Fibroblast of mammary gland (primary cell): ENCODE measurements at regions not wholly inside any gene's neighbourhood (a gene's known extent, or its start where the extent isn't known, plus 50 kb on each side); places are given as distances from the start of the nearest gene placed in this dataset.
A peak's percentile ranks its signal among the peaks of the same experiment; 100 is the strongest.

Experiments
- DNase-seq: peaks from one replicate; pipeline ENCODE4 v3.0.0-alpha.2; 2010; ENCODE audit warnings: low read depth
- H3K4me3 ChIP-seq: 2 replicates; pipeline ENCODE4 v1.5.1; 2011; ENCODE audit warnings: low read depth, mild to moderate bottlenecking, low read length, moderate library complexity; ENCODE audit not compliant: control insufficient read depth
- TF ChIP-seq, protein P1 (sequence below): conservative IDR thresholded peaks from 2 replicates; pipeline ENCODE4 v1.5.1; 2011; ENCODE audit warnings: low read depth, low read length, inconsistent platforms; ENCODE audit not compliant: control insufficient read depth, insufficient read depth

GRCh38 chr17:77001487-77001886, 133.3 kb downstream of the MGAT5B start:
- TF ChIP-seq, protein P1, sequence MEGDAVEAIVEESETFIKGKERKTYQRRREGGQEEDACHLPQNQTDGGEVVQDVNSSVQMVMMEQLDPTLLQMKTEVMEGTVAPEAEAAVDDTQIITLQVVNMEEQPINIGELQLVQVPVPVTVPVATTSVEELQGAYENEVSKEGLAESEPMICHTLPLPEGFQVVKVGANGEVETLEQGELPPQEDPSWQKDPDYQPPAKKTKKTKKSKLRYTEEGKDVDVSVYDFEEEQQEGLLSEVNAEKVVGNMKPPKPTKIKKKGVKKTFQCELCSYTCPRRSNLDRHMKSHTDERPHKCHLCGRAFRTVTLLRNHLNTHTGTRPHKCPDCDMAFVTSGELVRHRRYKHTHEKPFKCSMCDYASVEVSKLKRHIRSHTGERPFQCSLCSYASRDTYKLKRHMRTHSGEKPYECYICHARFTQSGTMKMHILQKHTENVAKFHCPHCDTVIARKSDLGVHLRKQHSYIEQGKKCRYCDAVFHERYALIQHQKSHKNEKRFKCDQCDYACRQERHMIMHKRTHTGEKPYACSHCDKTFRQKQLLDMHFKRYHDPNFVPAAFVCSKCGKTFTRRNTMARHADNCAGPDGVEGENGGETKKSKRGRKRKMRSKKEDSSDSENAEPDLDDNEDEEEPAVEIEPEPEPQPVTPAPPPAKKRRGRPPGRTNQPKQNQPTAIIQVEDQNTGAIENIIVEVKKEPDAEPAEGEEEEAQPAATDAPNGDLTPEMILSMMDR: no peak
- DNase-seq: no peak
- no peak overlapping the region for H3K4me3 ChIP-seq

DNA sequence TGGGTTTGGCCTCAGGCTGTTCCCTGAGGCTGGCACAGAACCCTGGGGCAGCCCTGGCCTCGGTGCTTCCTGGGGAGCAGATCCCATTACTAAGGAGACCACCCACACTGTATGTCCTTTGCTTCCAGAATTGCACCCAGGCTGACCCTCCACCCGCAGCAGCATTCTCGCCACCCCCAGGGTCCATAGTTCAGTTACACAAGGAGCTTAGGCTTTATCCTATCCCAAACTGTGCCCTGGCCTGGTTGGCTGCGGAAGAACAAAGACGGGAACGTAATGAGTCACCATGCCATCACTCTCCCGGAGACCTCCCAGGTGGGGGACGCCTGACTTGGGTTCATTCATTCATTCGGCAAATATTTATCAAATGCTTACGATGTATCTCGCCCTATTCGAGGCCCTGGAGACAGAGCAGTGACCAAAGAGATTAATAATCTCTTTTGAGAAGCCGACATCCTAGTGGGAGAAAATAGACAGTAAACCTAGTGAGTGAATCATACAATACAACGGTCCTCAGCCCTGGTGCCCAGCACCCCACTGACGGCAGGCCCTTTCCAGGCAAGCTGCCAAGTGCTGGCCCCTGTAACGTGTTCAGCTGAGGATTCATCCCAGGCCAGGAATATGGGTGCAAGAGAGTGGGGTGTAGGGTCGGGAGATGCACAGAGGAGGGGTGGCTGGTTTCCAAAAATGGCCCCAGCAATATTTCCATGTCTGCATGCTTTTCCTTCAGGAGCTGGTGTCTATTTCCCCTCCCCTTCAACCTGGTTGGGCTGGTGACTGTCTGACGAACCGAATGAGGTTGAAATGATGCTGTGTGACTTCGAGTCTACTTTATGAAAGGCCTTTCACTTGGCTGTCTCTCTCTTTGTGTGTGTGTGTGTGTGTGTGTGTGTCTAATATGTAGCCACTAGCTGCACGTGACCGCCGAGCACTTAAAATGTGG, 134.2 kb downstream of the MGAT5B start:
- no peak overlapping the region for H3K4me3 ChIP-seq
- TF ChIP-seq, protein P1: no peak
- peak; percentile 69 for DNase-seq

DNA sequence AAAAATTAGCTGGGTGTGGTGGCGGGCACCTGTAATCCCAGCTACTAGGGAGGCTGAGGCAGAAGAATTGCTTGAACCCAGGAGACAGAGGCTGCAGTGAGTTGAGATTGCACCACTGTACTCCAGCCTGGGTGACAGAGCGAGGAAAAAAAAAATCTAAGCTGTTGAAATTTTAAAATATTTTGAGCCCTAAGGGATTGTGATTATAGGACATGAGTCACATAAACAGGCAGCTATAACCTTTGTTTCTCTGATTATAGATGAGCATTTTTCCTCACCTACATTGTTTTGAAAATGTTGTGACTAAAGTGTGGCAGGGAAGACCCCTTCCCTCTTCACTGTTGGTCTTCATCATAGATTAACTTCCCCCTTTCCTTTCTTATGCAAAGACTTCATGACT, 135.5 kb downstream of the MGAT5B start:
- no peak for DNase-seq
- TF ChIP-seq, protein P1: no peak
- no peak overlapping the region for H3K4me3 ChIP-seq

DNA sequence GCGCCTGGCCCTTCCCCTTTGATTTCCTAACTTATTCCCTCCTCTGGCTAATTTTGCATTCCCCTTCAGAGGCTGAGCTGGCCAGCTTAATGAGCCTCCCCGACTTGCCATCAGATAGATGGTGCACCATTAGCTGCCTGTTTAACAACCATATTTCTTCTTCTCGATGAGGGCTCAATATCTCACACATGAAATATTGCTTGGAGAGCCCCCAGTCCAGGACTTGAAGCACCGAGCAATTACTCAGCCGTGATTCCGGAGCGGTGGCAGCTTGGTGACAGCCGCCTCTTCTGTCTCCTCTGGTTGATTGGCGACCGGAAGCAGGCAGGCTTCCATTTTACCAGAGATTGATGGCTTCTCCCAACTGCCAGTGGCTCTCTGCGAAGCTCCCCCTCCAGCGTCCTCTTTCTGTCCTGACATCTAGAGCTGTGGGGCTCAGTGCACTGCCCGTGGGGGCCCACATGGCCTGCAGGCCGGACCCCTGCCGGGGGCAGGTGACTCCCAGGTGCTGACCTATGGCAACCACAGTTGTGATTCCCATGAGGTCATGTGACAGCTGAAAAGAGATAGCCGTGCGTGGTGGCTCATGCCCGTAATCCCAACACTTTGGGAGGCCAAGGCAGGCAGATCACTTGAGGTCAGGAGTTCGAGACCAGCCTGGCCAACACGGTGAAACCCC, 133.7 kb upstream of the SEC14L1 start:
- TF ChIP-seq, protein P1: no peak
- H3K4me3 ChIP-seq: no peak overlapping the region
- DNase-seq: no peak

- H3K4me3 ChIP-seq: no peak overlapping the region
- DNase-seq: no peak
- TF ChIP-seq, protein P1: no peak
Measured at GRCh38 chr17:77009877-77010276, 130.9 kb upstream of the SEC14L1 start.

DNA sequence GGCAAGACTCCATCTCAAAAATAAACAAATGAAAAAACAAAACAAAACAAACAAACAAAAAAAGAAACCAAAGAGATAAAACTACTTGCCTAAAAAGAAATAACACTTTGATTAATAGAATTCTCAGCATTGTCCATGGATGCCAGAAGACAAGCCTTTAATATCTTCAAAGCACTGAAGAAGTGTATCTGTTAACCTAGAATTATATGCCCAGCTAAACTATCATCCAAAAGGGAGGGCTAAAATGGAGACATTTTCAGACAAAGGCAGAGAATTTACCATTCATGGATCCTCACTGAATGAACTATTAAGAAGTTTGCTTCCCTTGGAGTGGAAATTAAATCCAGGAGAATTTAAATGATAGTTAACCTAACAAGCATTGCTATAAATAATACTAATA, 130.1 kb upstream of the SEC14L1 start:
- no peak for DNase-seq
- TF ChIP-seq, protein P1: no peak
- H3K4me3 ChIP-seq: no peak overlapping the region
